ENCODE measurements at regions not wholly inside any gene's neighbourhood (a gene's known extent, or its start where the extent isn't known, plus 50 kb on each side); places are given as distances from the start of the nearest gene placed in this dataset.

DNA sequence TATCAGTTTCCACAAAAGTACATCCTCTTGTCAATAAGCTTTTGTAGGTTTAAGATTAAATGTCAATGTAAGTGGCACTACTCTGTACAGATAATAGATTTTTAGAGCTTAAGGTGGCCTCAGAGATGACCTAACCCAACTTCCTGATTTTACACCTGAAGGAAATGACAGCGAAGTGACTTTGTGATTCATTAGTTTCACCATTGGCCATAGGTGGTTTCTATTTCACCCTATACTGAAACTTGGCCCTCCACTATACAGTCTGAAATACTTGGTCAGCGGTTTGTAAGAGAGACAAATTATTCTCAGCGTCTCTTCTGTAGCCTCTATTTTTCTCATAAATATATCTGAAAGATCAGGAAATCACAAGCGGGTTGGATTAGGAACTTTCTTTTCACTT lies 330.4 kb upstream of the FAM98A start:
- H3K4me3 ChIP-seq (ENCODE audit: low read depth in 1 of 3, low read length in 3 of 3), result no peak overlapping the region
- no peak for TF ChIP-seq NR2F2 (IDR thresholded peaks at IDR 0.05)
- TF ChIP-seq HNF4A (conservative IDR thresholded peaks at IDR 0.05), result no peak
- no peak for TF ChIP-seq RXRA (IDR thresholded peaks at IDR 0.05)
- TF ChIP-seq, protein P1, sequence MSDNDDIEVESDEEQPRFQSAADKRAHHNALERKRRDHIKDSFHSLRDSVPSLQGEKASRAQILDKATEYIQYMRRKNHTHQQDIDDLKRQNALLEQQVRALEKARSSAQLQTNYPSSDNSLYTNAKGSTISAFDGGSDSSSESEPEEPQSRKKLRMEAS (IDR thresholded peaks at IDR 0.05), result no peak
- TF ChIP-seq YY1 (IDR thresholded peaks at IDR 0.05), result no peak
- TF ChIP-seq TAF1 (conservative IDR thresholded peaks at IDR 0.05), result no peak
- no peak for TF ChIP-seq EGR1 (IDR thresholded peaks at IDR 0.05; ENCODE audit: low read depth in 2 of 2)
- no peak for TF ChIP-seq GABPA (IDR thresholded peaks at IDR 0.05 in 1 of 2, conservative IDR thresholded peaks at IDR 0.05 in 1 of 2)
- TF ChIP-seq, protein P2, sequence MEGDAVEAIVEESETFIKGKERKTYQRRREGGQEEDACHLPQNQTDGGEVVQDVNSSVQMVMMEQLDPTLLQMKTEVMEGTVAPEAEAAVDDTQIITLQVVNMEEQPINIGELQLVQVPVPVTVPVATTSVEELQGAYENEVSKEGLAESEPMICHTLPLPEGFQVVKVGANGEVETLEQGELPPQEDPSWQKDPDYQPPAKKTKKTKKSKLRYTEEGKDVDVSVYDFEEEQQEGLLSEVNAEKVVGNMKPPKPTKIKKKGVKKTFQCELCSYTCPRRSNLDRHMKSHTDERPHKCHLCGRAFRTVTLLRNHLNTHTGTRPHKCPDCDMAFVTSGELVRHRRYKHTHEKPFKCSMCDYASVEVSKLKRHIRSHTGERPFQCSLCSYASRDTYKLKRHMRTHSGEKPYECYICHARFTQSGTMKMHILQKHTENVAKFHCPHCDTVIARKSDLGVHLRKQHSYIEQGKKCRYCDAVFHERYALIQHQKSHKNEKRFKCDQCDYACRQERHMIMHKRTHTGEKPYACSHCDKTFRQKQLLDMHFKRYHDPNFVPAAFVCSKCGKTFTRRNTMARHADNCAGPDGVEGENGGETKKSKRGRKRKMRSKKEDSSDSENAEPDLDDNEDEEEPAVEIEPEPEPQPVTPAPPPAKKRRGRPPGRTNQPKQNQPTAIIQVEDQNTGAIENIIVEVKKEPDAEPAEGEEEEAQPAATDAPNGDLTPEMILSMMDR (IDR thresholded peaks at IDR 0.05; ENCODE audit: low read depth, low read length, missing input control), result no peak
- TF ChIP-seq, protein P3, sequence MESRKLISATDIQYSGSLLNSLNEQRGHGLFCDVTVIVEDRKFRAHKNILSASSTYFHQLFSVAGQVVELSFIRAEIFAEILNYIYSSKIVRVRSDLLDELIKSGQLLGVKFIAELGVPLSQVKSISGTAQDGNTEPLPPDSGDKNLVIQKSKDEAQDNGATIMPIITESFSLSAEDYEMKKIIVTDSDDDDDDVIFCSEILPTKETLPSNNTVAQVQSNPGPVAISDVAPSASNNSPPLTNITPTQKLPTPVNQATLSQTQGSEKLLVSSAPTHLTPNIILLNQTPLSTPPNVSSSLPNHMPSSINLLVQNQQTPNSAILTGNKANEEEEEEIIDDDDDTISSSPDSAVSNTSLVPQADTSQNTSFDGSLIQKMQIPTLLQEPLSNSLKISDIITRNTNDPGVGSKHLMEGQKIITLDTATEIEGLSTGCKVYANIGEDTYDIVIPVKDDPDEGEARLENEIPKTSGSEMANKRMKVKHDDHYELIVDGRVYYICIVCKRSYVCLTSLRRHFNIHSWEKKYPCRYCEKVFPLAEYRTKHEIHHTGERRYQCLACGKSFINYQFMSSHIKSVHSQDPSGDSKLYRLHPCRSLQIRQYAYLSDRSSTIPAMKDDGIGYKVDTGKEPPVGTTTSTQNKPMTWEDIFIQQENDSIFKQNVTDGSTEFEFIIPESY (IDR thresholded peaks at IDR 0.05), result no peak
- TF ChIP-seq, protein P4, sequence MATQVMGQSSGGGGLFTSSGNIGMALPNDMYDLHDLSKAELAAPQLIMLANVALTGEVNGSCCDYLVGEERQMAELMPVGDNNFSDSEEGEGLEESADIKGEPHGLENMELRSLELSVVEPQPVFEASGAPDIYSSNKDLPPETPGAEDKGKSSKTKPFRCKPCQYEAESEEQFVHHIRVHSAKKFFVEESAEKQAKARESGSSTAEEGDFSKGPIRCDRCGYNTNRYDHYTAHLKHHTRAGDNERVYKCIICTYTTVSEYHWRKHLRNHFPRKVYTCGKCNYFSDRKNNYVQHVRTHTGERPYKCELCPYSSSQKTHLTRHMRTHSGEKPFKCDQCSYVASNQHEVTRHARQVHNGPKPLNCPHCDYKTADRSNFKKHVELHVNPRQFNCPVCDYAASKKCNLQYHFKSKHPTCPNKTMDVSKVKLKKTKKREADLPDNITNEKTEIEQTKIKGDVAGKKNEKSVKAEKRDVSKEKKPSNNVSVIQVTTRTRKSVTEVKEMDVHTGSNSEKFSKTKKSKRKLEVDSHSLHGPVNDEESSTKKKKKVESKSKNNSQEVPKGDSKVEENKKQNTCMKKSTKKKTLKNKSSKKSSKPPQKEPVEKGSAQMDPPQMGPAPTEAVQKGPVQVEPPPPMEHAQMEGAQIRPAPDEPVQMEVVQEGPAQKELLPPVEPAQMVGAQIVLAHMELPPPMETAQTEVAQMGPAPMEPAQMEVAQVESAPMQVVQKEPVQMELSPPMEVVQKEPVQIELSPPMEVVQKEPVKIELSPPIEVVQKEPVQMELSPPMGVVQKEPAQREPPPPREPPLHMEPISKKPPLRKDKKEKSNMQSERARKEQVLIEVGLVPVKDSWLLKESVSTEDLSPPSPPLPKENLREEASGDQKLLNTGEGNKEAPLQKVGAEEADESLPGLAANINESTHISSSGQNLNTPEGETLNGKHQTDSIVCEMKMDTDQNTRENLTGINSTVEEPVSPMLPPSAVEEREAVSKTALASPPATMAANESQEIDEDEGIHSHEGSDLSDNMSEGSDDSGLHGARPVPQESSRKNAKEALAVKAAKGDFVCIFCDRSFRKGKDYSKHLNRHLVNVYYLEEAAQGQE (IDR thresholded peaks at IDR 0.05), result no peak
- no peak for TF ChIP-seq FOXA2 (IDR thresholded peaks at IDR 0.05)
- no peak for TF ChIP-seq HNF4G (IDR thresholded peaks at IDR 0.05)
- no peak for TF ChIP-seq SP1 (IDR thresholded peaks at IDR 0.05)
- TF ChIP-seq RAD21 (IDR thresholded peaks at IDR 0.05), result no peak
- no peak for TF ChIP-seq FOXA1 (IDR thresholded peaks at IDR 0.05)
- TF ChIP-seq, protein P5, sequence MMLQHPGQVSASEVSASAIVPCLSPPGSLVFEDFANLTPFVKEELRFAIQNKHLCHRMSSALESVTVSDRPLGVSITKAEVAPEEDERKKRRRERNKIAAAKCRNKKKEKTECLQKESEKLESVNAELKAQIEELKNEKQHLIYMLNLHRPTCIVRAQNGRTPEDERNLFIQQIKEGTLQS (IDR thresholded peaks at IDR 0.05), result no peak
- no peak for TF ChIP-seq JUND (IDR thresholded peaks at IDR 0.05)
- no peak overlapping the region for H3K27ac ChIP-seq (ENCODE audit: low read depth in 1 of 2, low read length in 2 of 2)
- no peaks in the 10 kb centered on the region for H3K4me1 ChIP-seq (ENCODE audit: control insufficient read depth in 4 of 4, insufficient read depth in 4 of 4, low read length in 3 of 4)
- 88% methylated on average over 4 of the region's 4 CpGs for WGBS
- no peaks in the 10 kb centered on the region for H3K9me3 ChIP-seq (ENCODE audit: control insufficient read depth in 4 of 4, low read length in 3 of 4)
- no peak overlapping the region for H3K9ac ChIP-seq (ENCODE audit: low read depth in 1 of 2, low read length in 2 of 2)
- no peaks in the 10 kb centered on the region for H3K36me3 ChIP-seq (ENCODE audit: control insufficient read depth in 4 of 4, insufficient read depth in 3 of 4, low read depth in 1 of 4, low read length in 3 of 4)
- no peaks in the 10 kb centered on the region for H3K27me3 ChIP-seq (ENCODE audit: control insufficient read depth in 4 of 4, insufficient read depth in 4 of 4, low read length in 3 of 4)
- no peak for DNase-seq (ENCODE audit: low spot score)
